Epithelial cell of esophagus (primary cell): ENCODE measurements at regions not wholly inside any gene's neighbourhood (a gene's known extent, or its start where the extent isn't known, plus 50 kb on each side); places are given as distances from the start of the nearest gene placed in this dataset.

Experiments
- DNase-seq: peaks from one replicate; pipeline ENCODE4 v3.0.0; 2010; ENCODE audit warnings: low read depth
- H3K4me3 ChIP-seq: 2 replicates; pipeline ENCODE4 v1.5.1; 2011; ENCODE audit warnings: mild to moderate bottlenecking, low read length, control low read depth
- TF ChIP-seq, protein P1 (sequence below): IDR thresholded peaks from 2 replicates; pipeline ENCODE4 v1.5.1; 2011; ENCODE audit warnings: low read depth, mild to moderate bottlenecking, low read length, control low read depth, inconsistent platforms; ENCODE audit not compliant: insufficient read depth; ENCODE audit errors: missing control alignments

DNA sequence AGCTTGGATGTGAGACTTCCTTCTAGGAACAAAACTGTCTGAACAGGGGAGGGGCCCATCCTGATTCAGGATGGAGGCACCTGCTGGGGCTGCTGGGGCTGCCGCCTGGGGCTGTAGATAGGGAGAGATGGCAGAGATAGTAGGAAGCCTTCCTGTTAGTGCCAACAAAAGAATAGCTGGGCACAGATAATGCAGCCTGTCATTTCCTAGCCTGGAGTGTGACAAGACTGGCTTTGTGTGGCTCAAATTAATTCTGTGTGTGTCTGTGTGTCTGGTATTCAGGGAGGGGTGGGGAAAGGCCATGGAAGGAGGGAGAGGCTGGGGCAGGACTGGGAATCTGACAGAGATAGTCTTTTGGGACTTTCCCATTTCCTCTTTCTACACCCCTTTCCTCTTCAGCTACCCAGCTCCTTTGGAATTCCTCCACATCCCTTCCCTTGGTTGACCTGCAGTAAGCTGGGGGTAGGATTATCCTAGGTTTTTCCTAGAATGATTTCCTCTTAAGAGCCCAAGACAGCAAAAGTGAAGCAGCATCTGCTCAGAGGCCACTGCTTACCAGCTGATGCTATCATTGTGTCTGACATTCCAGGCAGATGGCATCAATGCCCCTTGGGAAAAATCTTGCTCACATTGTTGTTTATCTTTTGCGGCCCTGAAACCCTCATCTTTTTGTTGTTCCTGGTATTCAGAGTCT lies 144.9 kb upstream of the LHCGR start:
- TF ChIP-seq, protein P1, sequence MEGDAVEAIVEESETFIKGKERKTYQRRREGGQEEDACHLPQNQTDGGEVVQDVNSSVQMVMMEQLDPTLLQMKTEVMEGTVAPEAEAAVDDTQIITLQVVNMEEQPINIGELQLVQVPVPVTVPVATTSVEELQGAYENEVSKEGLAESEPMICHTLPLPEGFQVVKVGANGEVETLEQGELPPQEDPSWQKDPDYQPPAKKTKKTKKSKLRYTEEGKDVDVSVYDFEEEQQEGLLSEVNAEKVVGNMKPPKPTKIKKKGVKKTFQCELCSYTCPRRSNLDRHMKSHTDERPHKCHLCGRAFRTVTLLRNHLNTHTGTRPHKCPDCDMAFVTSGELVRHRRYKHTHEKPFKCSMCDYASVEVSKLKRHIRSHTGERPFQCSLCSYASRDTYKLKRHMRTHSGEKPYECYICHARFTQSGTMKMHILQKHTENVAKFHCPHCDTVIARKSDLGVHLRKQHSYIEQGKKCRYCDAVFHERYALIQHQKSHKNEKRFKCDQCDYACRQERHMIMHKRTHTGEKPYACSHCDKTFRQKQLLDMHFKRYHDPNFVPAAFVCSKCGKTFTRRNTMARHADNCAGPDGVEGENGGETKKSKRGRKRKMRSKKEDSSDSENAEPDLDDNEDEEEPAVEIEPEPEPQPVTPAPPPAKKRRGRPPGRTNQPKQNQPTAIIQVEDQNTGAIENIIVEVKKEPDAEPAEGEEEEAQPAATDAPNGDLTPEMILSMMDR, result no peak
- no peak for DNase-seq
- no peak overlapping the region for H3K4me3 ChIP-seq

DNA sequence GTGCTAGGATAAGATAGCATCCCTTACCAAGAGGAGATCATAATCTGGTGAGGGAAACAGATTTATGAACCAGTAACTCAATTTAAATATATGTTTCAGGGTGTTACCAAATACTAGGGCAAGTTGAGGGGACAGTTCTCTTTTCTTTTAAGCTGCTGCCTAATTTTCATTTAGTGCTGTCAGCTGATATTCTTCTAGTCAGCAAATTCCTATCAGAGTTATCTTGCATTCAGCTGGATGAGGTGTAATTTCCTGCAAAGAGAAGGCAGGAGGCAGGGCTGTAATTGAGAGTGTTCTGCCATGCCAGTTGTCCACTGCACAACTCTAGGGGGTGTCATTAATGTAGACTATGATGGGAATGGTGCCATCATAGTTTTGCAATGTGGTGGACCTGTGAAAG lies 141.3 kb upstream of the LHCGR start:
- no peak overlapping the region for H3K4me3 ChIP-seq
- no peak for DNase-seq
- TF ChIP-seq, protein P1, result no peak

DNA sequence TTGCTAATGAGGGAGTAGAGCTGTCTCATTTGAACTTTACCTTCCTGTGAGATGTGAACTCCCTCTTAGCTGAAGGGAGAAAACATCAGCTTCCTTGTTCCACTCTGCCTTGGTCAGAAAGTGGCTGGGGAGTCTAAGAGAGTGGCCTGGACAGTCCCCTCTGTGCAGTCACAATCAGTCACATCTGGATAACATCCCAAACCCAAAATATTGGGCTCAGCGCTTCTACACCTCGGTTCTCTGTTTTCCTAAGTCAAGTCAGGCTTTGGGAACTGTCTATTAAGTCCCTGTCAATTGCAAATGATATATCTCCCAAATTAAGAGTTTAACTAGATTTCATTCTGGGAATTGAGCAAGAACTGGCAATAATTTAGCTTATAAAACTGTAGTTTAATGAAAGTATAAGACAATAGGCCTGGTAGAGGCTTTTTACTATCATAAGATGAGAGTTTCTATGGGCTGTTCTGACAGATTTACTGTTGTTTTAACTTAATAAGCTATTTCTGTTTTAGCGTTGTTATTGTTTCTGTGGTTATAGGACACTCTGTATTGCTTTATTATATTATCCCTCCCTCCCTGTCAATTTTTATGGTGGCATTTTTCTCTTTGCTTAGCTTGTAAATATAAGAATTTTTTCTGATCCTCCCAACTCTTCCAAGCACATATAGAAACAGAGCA lies 135.1 kb upstream of the LHCGR start:
- no peak for DNase-seq
- TF ChIP-seq, protein P1, result no peak
- no peak overlapping the region for H3K4me3 ChIP-seq

DNA sequence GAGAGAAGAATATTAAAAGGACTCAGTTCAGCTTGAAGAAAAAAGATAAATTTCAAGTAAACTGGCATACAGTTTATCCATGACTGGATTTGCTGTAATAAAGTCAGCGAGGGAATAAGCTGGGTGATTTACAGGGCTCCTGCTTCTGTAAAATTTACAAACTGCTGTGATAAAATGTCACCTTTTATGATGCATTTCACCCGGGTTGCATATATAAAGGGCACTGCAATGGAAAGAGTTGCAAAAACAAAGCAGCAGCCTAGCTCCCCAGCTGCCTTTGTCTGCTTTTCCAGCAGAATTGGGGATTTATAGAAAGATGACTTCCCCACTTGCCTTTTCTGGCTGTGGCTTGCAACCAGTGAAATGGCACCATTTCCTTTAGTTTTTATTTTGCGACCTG lies 132.5 kb upstream of the LHCGR start:
- no peak overlapping the region for H3K4me3 ChIP-seq
- TF ChIP-seq, protein P1, result no peak
- DNase-seq, result no peak

DNA sequence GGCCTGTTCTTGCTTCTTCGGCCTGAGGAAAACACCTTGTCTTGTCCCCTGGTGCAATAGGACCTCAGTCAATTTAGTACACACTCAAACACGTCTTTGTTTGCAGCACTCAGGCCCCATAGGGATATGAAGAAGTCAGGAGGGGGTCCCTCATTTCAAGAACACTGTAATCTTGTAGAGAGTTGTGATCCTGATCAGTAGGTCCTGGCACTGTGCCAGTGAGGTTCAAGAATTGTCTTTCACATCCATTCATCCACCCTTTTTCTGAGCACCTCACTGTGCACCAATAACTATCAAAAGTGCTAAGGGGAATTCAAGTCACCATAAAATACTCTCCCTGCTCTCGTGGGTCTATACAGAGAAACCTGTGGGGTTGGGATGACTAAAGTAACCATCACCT lies 131.4 kb upstream of the LHCGR start:
- H3K4me3 ChIP-seq, result no peak overlapping the region
- DNase-seq, result no peak
- TF ChIP-seq, protein P1, result no peak

DNA sequence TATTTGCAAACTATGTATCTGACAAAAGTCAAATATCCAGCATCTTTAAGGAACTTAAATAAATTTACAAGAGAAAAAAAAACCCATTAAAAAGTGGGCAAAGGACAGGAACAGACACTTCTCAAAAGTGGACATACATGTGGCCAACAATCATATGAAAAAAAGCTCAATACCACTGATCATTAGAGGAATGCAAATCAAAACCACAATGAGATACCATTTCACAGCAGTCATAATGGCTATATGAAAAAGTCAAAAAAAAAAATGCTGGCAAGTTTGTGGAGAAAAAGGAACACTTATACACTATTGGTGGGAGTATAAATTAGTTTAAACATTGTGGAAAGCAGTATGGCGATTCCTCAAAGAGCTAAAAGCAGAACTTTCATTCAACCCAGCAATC lies 130.3 kb upstream of the LHCGR start:
- H3K4me3 ChIP-seq, result no peak overlapping the region
- DNase-seq, result no peak
- TF ChIP-seq, protein P1, result no peak

DNA sequence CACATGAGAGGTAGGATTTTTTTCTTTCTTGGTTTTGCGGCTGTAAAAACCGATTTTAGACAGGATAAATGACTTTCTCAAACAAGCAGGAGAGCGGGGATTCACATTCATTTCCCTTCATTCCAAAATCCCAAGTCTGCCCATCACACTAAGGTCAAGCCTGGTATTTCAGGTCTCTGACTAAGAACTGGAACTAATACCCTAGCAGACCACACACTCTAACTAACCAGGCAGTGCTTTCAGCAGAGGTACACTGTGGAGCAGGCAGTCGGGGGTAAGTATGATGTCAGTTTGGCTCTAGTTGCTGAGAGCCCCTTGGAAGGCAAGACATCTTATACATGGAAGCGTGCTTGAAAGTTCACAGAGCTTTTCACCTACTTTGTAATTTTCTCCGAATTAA lies 128.1 kb upstream of the LHCGR start:
- no peak overlapping the region for H3K4me3 ChIP-seq
- TF ChIP-seq, protein P1, result no peak
- DNase-seq, result no peak
